K562 (cell line): ENCODE measurements at regions not wholly inside any gene's neighbourhood (a gene's known extent, or its start where the extent isn't known, plus 50 kb on each side); places are given as distances from the start of the nearest gene placed in this dataset.

Experiments
- ATAC-seq: fragments of 200-7000 bp; cut with Tn5 transposase; 3 replicates; pipeline ENCODE4 v1.9.1; 2020; ENCODE audit warnings: moderate library complexity
- BruUV-seq: library from RNA; stranded (reverse); fragments of 400-500 nt; replicated peaks from 2 replicates; lab custom pipeline; 2021; lab: Mats Ljungman, UMichigan
- CTCF ChIA-PET: fragments of 300-600 bp; formaldehyde crosslinking; extraction: SDS; loops from one replicate; lab custom pipeline; 2021; ENCODE audit warnings: low intra/inter-chr PET ratio; lab: Yijun Ruan, JAX
- POLR2A ChIA-PET: fragments of 300-600, 350-650 bp; sonication (Branson Sonifier 250); formaldehyde crosslinking; extraction: SDS; loops from one replicate; lab custom pipeline; 2021; ENCODE audit warnings: antibody characterized with exemption, inconsistent platforms; lab: Yijun Ruan, JAX
- DNase-seq, 4 experiments: peaks; one replicate each; pipeline versions ENCODE4 v3.0.0 to v3.0.0-alpha.2; 2011 to 2018; ENCODE audit warnings: low spot score in 3 of 4, mixed read lengths in 3 of 4; ENCODE audit errors: extremely low read depth in 1 of 4
- FAIRE-seq: peaks from 2 replicates; lab custom pipeline; 2011; peaks lifted over from hg19 to GRCh38; lab: Jason Lieb, UNC
- H2AFZ ChIP-seq: 2 replicates; pipeline ENCODE4 v1.6.0; 2011; ENCODE audit warnings: low read depth, low read length, control low read depth, inconsistent platforms
- H3K27ac ChIP-seq: fragments of 200-600 bp; 3 replicates; pipeline ENCODE4 v1.8.0; 2011; ENCODE audit warnings: low read depth, mild to moderate bottlenecking, control low read depth, inconsistent platforms, low read length, moderate library complexity, mixed read lengths; ENCODE audit errors: extremely low read depth
- H3K27me3 ChIP-seq, 2 experiments: fragments of 300-600 bp in 1 of 2; 2 replicates in 1 of 2; 3 replicates in 1 of 2; pipeline versions ENCODE4 v1.6.0 to v1.8.0; 2011; ENCODE audit warnings: inconsistent platforms in 2 of 2, low read length in 2 of 2, mild to moderate bottlenecking in 1 of 2, mixed read lengths in 1 of 2, moderate library complexity in 1 of 2; ENCODE audit not compliant: control insufficient read depth in 2 of 2, insufficient read depth in 2 of 2
- H3K36me3 ChIP-seq: fragments of 300-600 bp; 3 replicates; pipeline ENCODE4 v1.8.0; 2011; ENCODE audit warnings: mild to moderate bottlenecking, low read length, inconsistent platforms; ENCODE audit not compliant: control insufficient read depth, insufficient read depth
- H3K4me1 ChIP-seq, 2 experiments: fragments of 200-600 bp in 1 of 2; replicated peaks in 1 of 2; 2 replicates in 1 of 2; 3 replicates in 1 of 2; pipeline versions ENCODE4 v1.5.1 to v1.8.0; 2011; ENCODE audit warnings: inconsistent platforms in 2 of 2, low read length in 2 of 2, mild to moderate bottlenecking in 1 of 2, mixed read lengths in 1 of 2, moderate library complexity in 1 of 2; ENCODE audit not compliant: control insufficient read depth in 2 of 2, insufficient read depth in 2 of 2
- H3K4me2 ChIP-seq: 2 replicates; pipeline ENCODE4 v1.6.1; 2011; ENCODE audit warnings: low read length, control low read depth, inconsistent platforms, mixed read lengths; ENCODE audit not compliant: insufficient read depth
- H3K4me3 ChIP-seq: fragments of 200-600 bp; sonication (generic), shearing (Covaris generic); 2 replicates; pipeline ENCODE4 v1.5.1; 2016; ENCODE audit warnings: control low read depth, inconsistent platforms
- H3K79me2 ChIP-seq: fragments of 200-600 bp; 3 replicates; pipeline ENCODE4 v1.8.0; 2011; ENCODE audit warnings: low read length, inconsistent platforms; ENCODE audit not compliant: control insufficient read depth, insufficient read depth
- H3K9ac ChIP-seq, 2 experiments: 2 replicates each; pipeline versions ENCODE4 v1.6.0 to v1.6.1; 2011; ENCODE audit warnings: low read depth in 2 of 2, low read length in 2 of 2, control low read depth in 1 of 2, inconsistent platforms in 1 of 2, mild to moderate bottlenecking in 1 of 2, mixed read lengths in 1 of 2; ENCODE audit not compliant: insufficient read depth in 1 of 2
- H3K9me1 ChIP-seq: one replicate; pipeline ENCODE4 v1.6.0; 2011; ENCODE audit warnings: inconsistent platforms, mild to moderate bottlenecking, low read length, moderate library complexity; ENCODE audit not compliant: control insufficient read depth, insufficient read depth
- H3K9me3 ChIP-seq: replicated peaks from 2 replicates; pipeline ENCODE4 v1.5.1; 2011; ENCODE audit warnings: low read depth, low read length, inconsistent platforms; ENCODE audit not compliant: control insufficient read depth, insufficient read depth
- H4K20me1 ChIP-seq: replicated peaks from 2 replicates; pipeline ENCODE4 v1.6.1; 2011; ENCODE audit warnings: low read length, inconsistent platforms, mixed read lengths; ENCODE audit not compliant: control insufficient read depth, insufficient read depth
- CTCF ChIP-seq, 3 experiments: IDR thresholded peaks in 2 of 3; conservative IDR thresholded peaks in 1 of 3; 2 replicates each; pipeline ENCODE4 v1.5.1; 2011 to 2012; ENCODE audit warnings: low read length in 3 of 3, mild to moderate bottlenecking in 3 of 3, control low read depth in 2 of 3, improper control_type of control experiment in 1 of 3, inconsistent platforms in 1 of 3, low read depth in 1 of 3, mixed read lengths in 1 of 3, moderate library complexity in 1 of 3; ENCODE audit not compliant: insufficient read depth in 2 of 3
- DLX4 ChIP-seq: fragments of 250-450 bp; sonication (Bioruptor Pico); IDR thresholded peaks from 2 replicates; pipeline ENCODE4 v1.6.1; 2021; ENCODE audit warnings: mild to moderate bottlenecking
- DPF2 ChIP-seq: fragments of 450-650 bp; IDR thresholded peaks from 2 replicates; pipeline ENCODE4 v1.6.1; 2016
- ELK1 ChIP-seq: sonication (generic); formaldehyde crosslinking; IDR thresholded peaks from 2 replicates; pipeline ENCODE4 v1.8.1; 2022; ENCODE audit warnings: missing genetic modification reagents
- ETV1 ChIP-seq: fragments of 450-650 bp; conservative IDR thresholded peaks from 2 replicates; pipeline ENCODE4 v1.6.1; 2016; ENCODE audit warnings: missing genetic modification characterization, control low read depth, low read depth, missing compliant biosample characterization
- MXD1 ChIP-seq: fragments of 250-450 bp; sonication (Bioruptor Pico); IDR thresholded peaks from 2 replicates; pipeline ENCODE4 v1.8.0; 2021; ENCODE audit warnings: borderline replicate concordance, mild to moderate bottlenecking, moderate library complexity; ENCODE audit not compliant: poor library complexity, severe bottlenecking
- PPARD ChIP-seq: fragments of 250-450 bp; sonication (Bioruptor Pico); IDR thresholded peaks from 2 replicates; pipeline ENCODE4 v1.8.0; 2022; ENCODE audit warnings: inconsistent platforms, mild to moderate bottlenecking, moderate library complexity
- PYGO2 ChIP-seq: fragments of 450-650 bp; IDR thresholded peaks from 2 replicates; pipeline ENCODE4 v1.6.1; 2016; ENCODE audit warnings: mild to moderate bottlenecking, missing genetic modification characterization, moderate library complexity, missing compliant biosample characterization
- RAD21 ChIP-seq, 2 experiments: fragments of 250-450 bp in 1 of 2; fragments of 450-650 bp in 1 of 2; sonication (Bioruptor Pico) in 1 of 2; formaldehyde crosslinking in 1 of 2; IDR thresholded peaks in 1 of 2; conservative IDR thresholded peaks in 1 of 2; 2 replicates each; pipeline versions ENCODE4 v1.4.0 to v1.8.0; 2020 to 2022; ENCODE audit warnings: mild to moderate bottlenecking in 2 of 2, moderate library complexity in 1 of 2
- SAFB ChIP-seq: fragments of 200-400 bp; formaldehyde crosslinking; IDR thresholded peaks from 2 replicates; pipeline ENCODE4 v1.6.1; 2017; ENCODE audit warnings: low read depth, low read length, borderline replicate concordance
- THRA ChIP-seq: fragments of 450-650 bp; IDR thresholded peaks from 2 replicates; pipeline ENCODE4 v1.6.1; 2017; ENCODE audit warnings: mild to moderate bottlenecking, moderate library complexity
- ZBTB9 ChIP-seq: fragments of 450-650 bp; formaldehyde crosslinking; IDR thresholded peaks from 2 replicates; pipeline ENCODE4 v1.4.0; 2020; ENCODE audit warnings: mild to moderate bottlenecking, moderate library complexity
- ZFP36 ChIP-seq: fragments of 150-350 bp; IDR thresholded peaks from 2 replicates; pipeline ENCODE4 v1.6.1; 2018; ENCODE audit warnings: low read length, low read depth; ENCODE audit not compliant: partially characterized antibody
- ZNF232 ChIP-seq: sonication (generic); formaldehyde crosslinking; IDR thresholded peaks from 2 replicates; pipeline ENCODE4 v1.8.0; 2022; ENCODE audit warnings: mild to moderate bottlenecking, missing genetic modification reagents
- ZNF354B ChIP-seq: fragments of 250-450 bp; sonication (Bioruptor Pico); IDR thresholded peaks from 2 replicates; pipeline ENCODE4 v1.4.0; 2020
- WGBS: fragments of 100-300 bp; shearing (Covaris generic); methylation state at CpG from one replicate; pipeline ENCODE4 v1.1.6; 2016; ENCODE audit warnings: low coverage, mixed read lengths; ENCODE audit not compliant: insufficient coverage; ENCODE audit errors: missing lambda C conversion rate; 5-methylcytosine and 5-hydroxymethylcytosine counted together
- in situ Hi-C: fragments of 300-500 bp; cut with MboI; formaldehyde crosslinking; loops from 4 replicates; pipeline ENCODE4 v1.15.0; 2018; ENCODE audit warnings: inconsistent platforms, mixed read lengths
- intact Hi-C: fragments of 100-400 bp; cut with micrococcal nuclease; formaldehyde crosslinking; loops from 2 replicates; pipeline ENCODE4 v1.14.2; 2022

- no peaks in the 10 kb centered on the region for H3K27me3 ChIP-seq
- no peaks in the 10 kb centered on the region for H3K36me3 ChIP-seq
- in situ Hi-C loops (no loop called here), intact Hi-C loops (no loop called here)
- H3K79me2 ChIP-seq = no peaks in the 10 kb centered on the region
- 7% methylated on average over 4 of the region's 4 CpGs for WGBS
- H4K20me1 ChIP-seq = no peaks in the 10 kb centered on the region
- no peak for FAIRE-seq
- H3K9ac ChIP-seq = no peak overlapping the region
- no peak overlapping the region for H3K4me2 ChIP-seq
- H3K27ac ChIP-seq = no peak overlapping the region
- no peaks in the 10 kb centered on the region for H3K4me1 ChIP-seq
- peak overlapping the region; percentile 20; the same call in 1 of the 2 replicates for H2AFZ ChIP-seq
- DNase-seq = peak in 1 of 4 experiments; percentile 53
- ATAC-seq = peak; percentile 65; the same call in 2 of the 3 replicates
- no TSS peak for BruUV-seq
- no peak overlapping the region for H3K4me3 ChIP-seq
- H3K9me1 ChIP-seq = no peaks in the 10 kb centered on the region
- POLR2A ChIA-PET = interaction anchor here (0.6 kb wide), 1 partner anchor 363 kb away, joined by 3 read pairs; no protein-coding TSS in a partner anchor
- CTCF ChIA-PET = no interaction called here
- 0 out of 2 replicates have a peak, but pooled peaks cover 2% of the 10 kb centered on the region for H3K9me3 ChIP-seq
- no peak for TF ChIP-seq PYGO2 (tag)
- TF ChIP-seq THRA = no peak
- no peak for TF ChIP-seq ZNF354B (CRISPR knock-in tag)
- TF ChIP-seq MXD1 (CRISPR knock-in tag) = no peak
- no peak for TF ChIP-seq DLX4 (CRISPR knock-in tag)
- TF ChIP-seq CTCF (IDR thresholded peaks at IDR 0.05 in 2 of 3, conservative IDR thresholded peaks at IDR 0.05 in 1 of 3; ENCODE audit: insufficient read depth in 2 of 3, low read depth in 1 of 3, low read length in 3 of 3) = peak; percentile 21 to 35 (median 23); a peak in 2 of 6 replicates
- TF ChIP-seq DPF2 = no peak
- TF ChIP-seq PPARD = no peak
- peak in 1 of 2 experiments; percentile 26; a peak in 1 of 4 replicates for TF ChIP-seq RAD21 (CRISPR knock-in tag; conservative IDR thresholded peaks at IDR 0.05 in 1 of 2, IDR thresholded peaks at IDR 0.05 in 1 of 2)
- no peak for TF ChIP-seq ZBTB9 (CRISPR knock-in tag)
- TF ChIP-seq ELK1 (CRISPR knock-in tag) = no peak
- TF ChIP-seq ETV1 (tag) = peak; percentile 32; the same call in 1 of the 2 replicates
- no peak for TF ChIP-seq SAFB
- no peak for TF ChIP-seq ZNF232 (CRISPR knock-in tag)
- no peak for TF ChIP-seq ZFP36
Measured at GRCh38 chr18:30376515-30376914, 666.0 kb downstream of the DSC3 start.
